ENCODE measurements at regions not wholly inside any gene's neighbourhood (a gene's known extent, or its start where the extent isn't known, plus 50 kb on each side); places are given as distances from the start of the nearest gene placed in this dataset.

GRCh38 chr2:67872481-67872880 lies 190.3 kb downstream of the C1D start:
- DNase-seq (ENCODE audit: low spot score): no peak
- TF ChIP-seq CTCF (IDR thresholded peaks at IDR 0.05; ENCODE audit: extremely low read depth, missing control alignments): no peak

GRCh38 chr2:67873916-67874315 lies 188.9 kb downstream of the C1D start:
- TF ChIP-seq CTCF (IDR thresholded peaks at IDR 0.05; ENCODE audit: extremely low read depth, missing control alignments): no peak

GRCh38 chr2:67876176-67876575 lies 186.6 kb downstream of the C1D start:
- DNase-seq (ENCODE audit: low spot score): no peak
- TF ChIP-seq CTCF (IDR thresholded peaks at IDR 0.05; ENCODE audit: extremely low read depth, missing control alignments): no peak

More at GRCh38 chr2:67873916-67874315, 188.9 kb downstream of the C1D start:
- no peak for DNase-seq (ENCODE audit: low spot score)

GRCh38 chr2:67877301-67877700 lies 185.5 kb downstream of the C1D start:
- no peak for DNase-seq (ENCODE audit: low spot score)
- TF ChIP-seq CTCF (IDR thresholded peaks at IDR 0.05; ENCODE audit: extremely low read depth, missing control alignments): no peak

GRCh38 chr2:67878743-67879142 lies 184.1 kb downstream of the C1D start:
- TF ChIP-seq CTCF (IDR thresholded peaks at IDR 0.05; ENCODE audit: extremely low read depth, missing control alignments): no peak
- no peak for DNase-seq (ENCODE audit: low spot score)

- DNase-seq (ENCODE audit: low spot score): no peak
- no peak for TF ChIP-seq CTCF (IDR thresholded peaks at IDR 0.05; ENCODE audit: extremely low read depth, missing control alignments)
These were observed 183.1 kb downstream of the C1D start for GRCh38 chr2:67879586-67880290.

GRCh38 chr2:67880291-67880761 lies 182.5 kb downstream of the C1D start:
- TF ChIP-seq CTCF (IDR thresholded peaks at IDR 0.05; ENCODE audit: extremely low read depth, missing control alignments): no peak

More at GRCh38 chr2:67880291-67880761, 182.5 kb downstream of the C1D start:
- DNase-seq (ENCODE audit: low spot score): no peak

Measured in GM20000 (cell line).